ENCODE measurements at regions not wholly inside any gene's neighbourhood (a gene's known extent, or its start where the extent isn't known, plus 50 kb on each side); places are given as distances from the start of the nearest gene placed in this dataset.

DNA sequence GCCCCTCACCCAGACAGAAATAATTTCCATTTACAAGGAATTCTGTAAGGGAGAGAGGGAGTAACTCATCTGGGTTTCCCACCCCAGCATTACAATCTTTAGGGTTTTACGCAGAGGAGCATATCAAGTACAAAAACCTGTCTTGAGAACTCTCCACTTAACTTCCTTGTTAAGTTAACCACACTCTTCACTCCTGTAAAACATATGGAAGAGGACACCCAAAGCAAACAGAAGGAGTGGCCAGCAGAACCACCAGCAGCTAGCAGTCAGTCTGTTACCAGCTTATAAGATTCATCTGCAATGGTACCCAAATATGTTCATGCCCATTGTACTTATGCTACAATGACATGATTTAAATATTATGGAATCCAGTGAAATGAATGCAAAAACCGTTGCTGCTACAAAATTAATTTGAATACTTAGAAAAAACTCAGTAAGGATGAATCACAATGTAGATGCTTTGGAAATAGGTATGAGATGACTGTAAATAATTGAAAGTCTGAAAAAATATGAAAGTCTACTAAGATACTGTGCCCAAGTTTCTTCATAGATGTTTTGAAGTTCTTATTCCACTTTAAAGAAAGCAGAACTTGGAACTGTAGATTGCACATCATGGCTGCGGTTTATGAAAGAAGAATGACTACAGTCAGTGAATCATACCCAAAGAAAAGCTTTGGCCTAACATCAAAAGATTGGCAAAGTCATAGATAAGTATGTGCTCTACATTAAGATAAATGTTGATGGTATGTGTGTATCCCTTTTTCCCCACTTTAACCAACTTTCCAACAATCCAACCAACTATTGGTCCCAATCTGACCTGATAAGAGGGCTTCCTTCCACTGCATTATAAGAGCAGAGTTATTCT lies 233.6 kb downstream of the ACTL7B start:
- no peak for TF ChIP-seq POLR2A (IDR thresholded peaks at IDR 0.05)
- TF ChIP-seq, protein P1, sequence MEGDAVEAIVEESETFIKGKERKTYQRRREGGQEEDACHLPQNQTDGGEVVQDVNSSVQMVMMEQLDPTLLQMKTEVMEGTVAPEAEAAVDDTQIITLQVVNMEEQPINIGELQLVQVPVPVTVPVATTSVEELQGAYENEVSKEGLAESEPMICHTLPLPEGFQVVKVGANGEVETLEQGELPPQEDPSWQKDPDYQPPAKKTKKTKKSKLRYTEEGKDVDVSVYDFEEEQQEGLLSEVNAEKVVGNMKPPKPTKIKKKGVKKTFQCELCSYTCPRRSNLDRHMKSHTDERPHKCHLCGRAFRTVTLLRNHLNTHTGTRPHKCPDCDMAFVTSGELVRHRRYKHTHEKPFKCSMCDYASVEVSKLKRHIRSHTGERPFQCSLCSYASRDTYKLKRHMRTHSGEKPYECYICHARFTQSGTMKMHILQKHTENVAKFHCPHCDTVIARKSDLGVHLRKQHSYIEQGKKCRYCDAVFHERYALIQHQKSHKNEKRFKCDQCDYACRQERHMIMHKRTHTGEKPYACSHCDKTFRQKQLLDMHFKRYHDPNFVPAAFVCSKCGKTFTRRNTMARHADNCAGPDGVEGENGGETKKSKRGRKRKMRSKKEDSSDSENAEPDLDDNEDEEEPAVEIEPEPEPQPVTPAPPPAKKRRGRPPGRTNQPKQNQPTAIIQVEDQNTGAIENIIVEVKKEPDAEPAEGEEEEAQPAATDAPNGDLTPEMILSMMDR (IDR thresholded peaks at IDR 0.05): no peak
- H3K9me3 ChIP-seq: no peaks in the 10 kb centered on the region
- DNase-seq: no peak
- H3K27ac ChIP-seq: no peak overlapping the region
- H3K4me1 ChIP-seq: no peaks in the 10 kb centered on the region
- H3K27me3 ChIP-seq: no peaks in the 10 kb centered on the region
- H3K36me3 ChIP-seq: no peaks in the 10 kb centered on the region
- no peak overlapping the region for H3K4me3 ChIP-seq

DNA sequence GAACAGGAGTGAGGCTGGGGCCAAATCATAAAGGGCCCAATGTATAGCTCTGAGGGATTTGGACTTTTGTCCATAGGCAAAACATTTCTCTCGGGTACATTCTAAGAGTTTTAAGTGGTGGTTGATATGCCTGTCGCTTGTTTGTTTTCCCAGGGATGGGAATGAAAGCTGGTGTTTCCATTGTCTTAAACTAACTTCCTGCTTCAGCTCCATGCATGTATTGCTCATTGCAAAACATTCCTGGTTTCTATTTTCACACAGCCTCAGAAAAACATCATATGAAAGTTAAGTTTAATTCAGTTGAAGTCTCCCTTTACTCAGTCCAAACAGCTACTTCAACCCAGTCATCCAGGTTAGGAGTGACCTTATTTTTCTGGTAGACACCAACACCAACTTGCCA lies 235.0 kb downstream of the ACTL7B start:
- DNase-seq: no peak
- Histone ChIP-seq H3K4me3 (no peak overlapping the region), H3K36me3 (no peaks in the 10 kb centered on the region), H3K27me3 (no peaks in the 10 kb centered on the region), H3K9me3 (no peaks in the 10 kb centered on the region), H3K27ac (no peak overlapping the region), H3K4me1 (no peaks in the 10 kb centered on the region)
- TF ChIP-seq POLR2A (IDR thresholded peaks at IDR 0.05): no peak
- TF ChIP-seq, protein P1 (IDR thresholded peaks at IDR 0.05): no peak

DNA sequence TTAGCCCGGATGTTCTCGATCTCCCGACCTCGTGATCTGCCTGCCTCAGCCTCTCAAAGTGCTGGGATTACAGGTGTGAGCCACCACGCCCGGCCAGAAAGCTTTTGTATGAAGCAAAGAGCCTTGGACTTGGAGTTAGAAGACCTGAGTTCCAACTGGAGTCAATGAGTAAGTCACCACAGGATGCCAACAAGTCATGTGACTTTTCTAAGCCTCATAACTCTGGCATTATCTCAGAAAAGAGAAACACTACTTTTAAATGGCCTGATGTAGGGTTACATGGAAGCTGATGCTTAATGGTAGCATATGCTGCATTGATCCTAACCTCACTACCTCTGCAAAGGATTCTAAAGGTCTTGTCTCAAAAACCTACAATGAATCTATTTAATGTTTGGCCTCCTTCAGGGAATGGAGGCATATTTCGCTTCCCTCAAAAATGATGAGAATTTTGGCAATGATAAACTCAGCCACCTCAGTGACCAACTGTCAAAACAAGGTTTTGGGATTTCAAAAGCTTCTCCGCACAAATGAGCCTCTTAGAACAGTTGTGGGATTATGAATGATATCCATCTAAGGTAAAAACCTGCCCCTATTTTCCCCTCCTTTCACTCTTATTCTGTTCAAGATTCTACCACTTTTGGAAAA lies 236.8 kb downstream of the ACTL7B start:
- TF ChIP-seq POLR2A (IDR thresholded peaks at IDR 0.05): no peak
- TF ChIP-seq, protein P1 (IDR thresholded peaks at IDR 0.05): no peak
- DNase-seq: no peak
- Histone ChIP-seq H3K4me3 (no peak overlapping the region), H3K36me3 (no peaks in the 10 kb centered on the region), H3K4me1 (no peaks in the 10 kb centered on the region), H3K27ac (no peak overlapping the region), H3K27me3 (no peaks in the 10 kb centered on the region), H3K9me3 (no peaks in the 10 kb centered on the region)

DNA sequence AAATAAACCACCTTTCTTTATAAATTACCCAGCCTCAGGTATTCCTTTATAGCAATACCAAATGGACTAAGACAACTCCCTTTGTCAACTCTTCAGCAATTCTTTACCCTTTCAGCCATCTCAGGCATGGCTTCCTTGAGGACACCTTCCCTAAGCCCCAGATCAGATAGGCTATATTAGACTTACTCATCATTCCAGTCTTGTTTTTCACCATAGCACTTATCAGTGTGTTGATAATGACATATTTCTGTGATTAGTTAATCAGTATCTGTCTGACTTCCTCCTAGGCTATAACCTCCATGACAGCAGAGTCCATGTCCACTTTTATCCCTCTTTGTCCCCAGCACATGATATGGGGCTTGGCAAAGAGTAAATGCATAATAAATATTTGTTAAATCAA lies 238.1 kb downstream of the ACTL7B start:
- Histone ChIP-seq H3K9me3 (no peaks in the 10 kb centered on the region), H3K4me3 (no peak overlapping the region), H3K4me1 (no peaks in the 10 kb centered on the region), H3K27me3 (no peaks in the 10 kb centered on the region), H3K27ac (peak overlapping the region in 1 of 4 donors; percentile 55), H3K36me3 (no peaks in the 10 kb centered on the region)
- DNase-seq: no peak
- TF ChIP-seq POLR2A (IDR thresholded peaks at IDR 0.05): no peak
- TF ChIP-seq, protein P1 (IDR thresholded peaks at IDR 0.05): no peak

DNA sequence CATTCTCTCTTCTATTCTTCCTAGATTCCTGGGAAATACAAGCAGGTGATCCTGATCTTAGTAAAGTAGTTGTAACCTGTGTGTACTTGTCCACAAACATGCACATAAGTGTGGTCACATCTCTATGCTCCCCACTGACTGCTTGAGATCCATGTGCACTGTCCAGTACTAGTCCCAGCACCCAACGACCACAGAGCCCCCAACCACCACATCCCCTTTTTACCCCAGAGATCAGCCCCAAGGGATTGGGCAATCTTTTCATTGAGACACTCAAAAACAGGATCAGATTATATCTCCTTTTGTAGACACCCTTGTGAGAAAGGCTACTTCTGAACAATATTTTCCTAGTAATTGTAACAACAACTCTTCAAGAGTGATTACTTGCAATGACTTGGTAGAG lies 240.6 kb downstream of the ACTL7B start:
- DNase-seq: no peak
- H3K27ac ChIP-seq: no peak overlapping the region
- H3K9me3 ChIP-seq: no peaks in the 10 kb centered on the region
- no peak overlapping the region for H3K4me3 ChIP-seq
- H3K4me1 ChIP-seq: no peaks in the 10 kb centered on the region
- H3K27me3 ChIP-seq: no peaks in the 10 kb centered on the region
- no peaks in the 10 kb centered on the region for H3K36me3 ChIP-seq
- TF ChIP-seq POLR2A (IDR thresholded peaks at IDR 0.05): no peak
- TF ChIP-seq, protein P1 (IDR thresholded peaks at IDR 0.05): no peak
